Effector memory CD8-positive, alpha-beta T cell (primary cell): ENCODE measurements at regions not wholly inside any gene's neighbourhood (a gene's known extent, or its start where the extent isn't known, plus 50 kb on each side); places are given as distances from the start of the nearest gene placed in this dataset.

Experiments used
- ATAC-seq: fragments of 150-1000 bp; cut with Tn5 transposase; replicated peaks from 2 replicates; pipeline ENCODE4 v1.10.0; 2021; ENCODE audit warnings: mild to moderate bottlenecking, moderate library complexity
- DNase-seq, 3 experiments: peaks; one replicate each; pipeline ENCODE4 v3.0.0; 2021
- H3K27ac Mint-ChIP-seq, 2 donors: one replicate each; pipeline ENCODE4 v1.8.0; 2022; ENCODE audit warnings: mild to moderate bottlenecking in 2 of 2, mixed read lengths in 2 of 2, moderate library complexity in 2 of 2
- H3K27me3 Mint-ChIP-seq, 2 donors: one replicate each; pipeline ENCODE4 v1.8.0; 2022; ENCODE audit warnings: mixed read lengths in 2 of 2
- H3K36me3 Mint-ChIP-seq: one replicate; pipeline ENCODE4 v1.8.0; 2022; ENCODE audit warnings: mild to moderate bottlenecking, moderate library complexity, mixed read lengths; ENCODE audit not compliant: insufficient read depth
- H3K4me1 Mint-ChIP-seq, 2 donors: one replicate each; pipeline ENCODE4 v1.8.0; 2022; ENCODE audit warnings: low read depth in 2 of 2, mixed read lengths in 2 of 2
- H3K4me3 Mint-ChIP-seq, 2 donors: one replicate each; pipeline ENCODE4 v1.8.0; 2022; ENCODE audit warnings: mild to moderate bottlenecking in 2 of 2, mixed read lengths in 2 of 2, moderate library complexity in 2 of 2
- H3K9me3 Mint-ChIP-seq, 2 donors: one replicate each; pipeline ENCODE4 v1.8.0; 2022; ENCODE audit warnings: mixed read lengths in 2 of 2

- H3K4me3 Mint-ChIP-seq, result no peak overlapping the region
- H3K4me1 Mint-ChIP-seq, result no peaks in the 10 kb centered on the region
- no peak for ATAC-seq
- peaks cover 43 to 68% of the 10 kb centered on the region in 2 donors for H3K27me3 Mint-ChIP-seq
- no peaks in the 10 kb centered on the region for H3K9me3 Mint-ChIP-seq
- DNase-seq, result no peak
- peaks cover 2% of the 10 kb centered on the region for H3K36me3 Mint-ChIP-seq
- H3K27ac Mint-ChIP-seq, result no peak overlapping the region
Observed at GRCh38 chr11:119993722-119994121, 144.2 kb downstream of the TRIM29 start.

GRCh38 chr11:119992171-119993051 is 145.5 kb downstream of the TRIM29 start:
- no peak for ATAC-seq
- no peak overlapping the region for H3K27ac Mint-ChIP-seq
- peaks cover 50 to 81% of the 10 kb centered on the region in 2 donors for H3K27me3 Mint-ChIP-seq
- no peaks in the 10 kb centered on the region for H3K4me1 Mint-ChIP-seq
- peaks cover 1% of the 10 kb centered on the region for H3K36me3 Mint-ChIP-seq
- H3K9me3 Mint-ChIP-seq, result no peaks in the 10 kb centered on the region
- no peak overlapping the region for H3K4me3 Mint-ChIP-seq
- DNase-seq, result no peak

DNA sequence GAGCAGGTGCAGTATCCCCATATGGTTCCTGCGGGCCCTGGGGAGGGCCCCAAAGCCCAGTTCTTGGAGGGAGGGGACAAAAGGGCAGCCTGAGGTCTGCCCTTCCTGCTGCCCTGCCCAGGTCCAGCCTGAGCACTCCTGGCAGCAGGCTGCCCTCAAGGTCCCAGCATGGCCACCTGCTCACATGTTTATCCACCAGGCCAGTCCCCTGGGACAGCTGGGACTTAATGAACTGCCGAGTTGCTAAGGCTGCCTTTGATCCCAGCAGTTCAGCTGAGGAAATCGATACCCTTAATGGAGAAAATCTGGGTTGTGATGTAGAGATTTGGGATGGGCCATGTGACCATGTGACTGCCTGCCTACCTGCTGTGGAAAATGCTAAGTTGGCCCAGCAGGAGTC is 146.2 kb downstream of the TRIM29 start:
- Mint-ChIP-seq H3K4me3 (no peak overlapping the region), H3K27ac (no peak overlapping the region), H3K4me1 (no peaks in the 10 kb centered on the region), H3K27me3 (peaks cover 55 to 84% of the 10 kb centered on the region in 2 donors), H3K9me3 (no peaks in the 10 kb centered on the region), H3K36me3 (no peaks in the 10 kb centered on the region)
- no peak for ATAC-seq
- no peak for DNase-seq

DNA sequence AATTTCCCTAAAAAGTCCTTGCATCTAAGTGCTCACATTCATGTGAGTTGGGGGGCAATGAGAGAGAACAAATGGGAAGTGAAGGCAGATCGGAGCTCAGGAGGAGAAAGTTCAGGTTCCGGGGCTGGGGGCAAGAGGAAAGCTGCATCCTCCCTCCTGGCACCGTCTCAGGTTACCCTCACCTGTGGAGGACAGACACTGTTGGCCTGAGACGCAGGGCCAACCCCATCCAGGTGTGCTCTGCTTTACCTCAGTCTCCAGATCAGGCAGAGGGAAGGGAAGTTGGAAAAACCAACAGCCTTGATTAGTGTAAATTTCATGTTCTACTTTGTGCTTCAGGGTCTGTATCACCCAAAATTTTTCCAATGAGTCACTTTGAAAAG is 146.9 kb downstream of the TRIM29 start:
- Mint-ChIP-seq H3K36me3 (no peaks in the 10 kb centered on the region), H3K27me3 (peaks cover 55 to 90% of the 10 kb centered on the region in 2 donors), H3K4me1 (no peaks in the 10 kb centered on the region)

DNA sequence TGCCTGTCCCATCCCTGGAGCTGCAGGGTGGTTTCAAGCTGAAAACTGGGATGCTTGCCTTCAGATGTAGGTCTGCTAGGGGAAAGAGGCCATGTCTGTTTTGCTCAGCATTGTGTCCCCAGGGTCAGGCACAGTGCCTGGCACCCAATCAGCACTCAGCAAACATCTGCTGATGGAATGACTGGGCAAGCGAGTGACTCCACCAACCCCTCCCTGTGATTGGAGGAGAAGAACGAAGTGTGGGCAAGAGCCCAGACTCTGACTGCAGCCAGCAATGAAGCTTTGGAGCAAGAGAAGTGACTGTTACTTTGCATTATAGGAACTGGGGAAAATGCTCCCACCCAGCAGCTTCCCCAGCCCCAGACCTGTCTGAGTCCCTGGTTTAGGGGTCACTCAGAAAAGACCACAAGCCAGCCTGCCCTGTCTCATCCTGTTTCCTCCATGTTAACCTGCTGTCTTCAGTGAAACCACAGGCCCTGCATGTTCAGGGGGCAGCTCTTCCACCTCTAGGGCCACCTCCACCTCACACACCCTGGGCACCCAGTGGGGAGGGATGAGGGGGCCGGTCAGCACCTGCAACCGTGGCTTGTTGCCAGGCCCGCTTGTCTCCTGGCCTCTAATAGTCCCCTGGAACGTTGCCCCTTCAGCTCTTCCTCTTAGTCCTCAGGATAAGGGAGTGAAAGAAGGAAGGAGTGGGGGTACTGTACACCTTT is 147.4 kb downstream of the TRIM29 start:
- Mint-ChIP-seq H3K4me1 (no peaks in the 10 kb centered on the region), H3K9me3 (no peaks in the 10 kb centered on the region), H3K27ac (no peak overlapping the region), H3K36me3 (no peaks in the 10 kb centered on the region), H3K4me3 (no peak overlapping the region), H3K27me3 (peaks cover 57 to 92% of the 10 kb centered on the region in 2 donors)
- DNase-seq (no peak), ATAC-seq (no peak)

More for the DNA sequence above, 146.9 kb downstream of the TRIM29 start:
- Mint-ChIP-seq H3K4me3 (no peak overlapping the region), H3K9me3 (no peaks in the 10 kb centered on the region), H3K27ac (no peak overlapping the region)
- DNase-seq (no peak), ATAC-seq (no peak)

DNA sequence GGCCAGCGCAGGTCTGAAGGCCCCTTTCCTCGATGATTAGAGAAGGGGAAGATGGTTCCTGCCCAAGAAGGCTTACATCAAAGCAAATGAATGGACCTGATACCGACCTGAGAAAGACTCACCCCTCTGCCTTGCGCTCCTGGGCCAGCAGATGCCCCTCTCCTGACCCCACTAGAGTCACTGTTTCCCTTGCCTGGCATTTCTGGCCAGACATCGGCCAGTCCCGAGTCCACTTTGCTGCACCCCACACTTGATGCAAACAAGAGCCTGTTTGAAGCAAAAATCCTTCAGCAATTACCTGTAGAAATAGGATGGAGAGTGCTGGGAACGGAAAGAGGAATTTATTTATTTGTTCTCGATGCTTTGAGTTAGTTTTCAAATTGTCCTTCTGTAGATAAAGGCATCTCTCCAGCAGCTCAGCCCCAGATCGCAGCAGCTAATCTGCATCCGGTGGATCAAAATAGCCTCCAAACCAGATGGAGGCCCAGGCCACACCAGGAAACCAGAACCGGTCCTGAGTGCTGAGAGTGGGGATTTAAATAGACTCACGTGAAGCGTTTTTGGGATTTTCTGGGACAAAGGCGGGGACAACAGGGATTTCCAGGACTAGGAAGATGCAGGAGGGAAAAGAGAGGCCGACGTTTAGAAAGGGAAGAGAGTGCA is 148.6 kb downstream of the TRIM29 start:
- H3K36me3 Mint-ChIP-seq, result no peaks in the 10 kb centered on the region
- H3K4me3 Mint-ChIP-seq, result no peak overlapping the region
- DNase-seq, result no peak
- no peak overlapping the region for H3K27ac Mint-ChIP-seq
- no peaks in the 10 kb centered on the region for H3K9me3 Mint-ChIP-seq
- H3K4me1 Mint-ChIP-seq, result no peaks in the 10 kb centered on the region
- no peak for ATAC-seq
- peaks cover 60 to 94% of the 10 kb centered on the region in 2 donors for H3K27me3 Mint-ChIP-seq

- H3K4me3 Mint-ChIP-seq, result no peak overlapping the region
Observed at GRCh38 chr11:119985551-119985950, 152.4 kb downstream of the TRIM29 start.

GRCh38 chr11:119983816-119984215 is 154.1 kb downstream of the TRIM29 start:
- no peak for ATAC-seq
- no peak overlapping the region for H3K4me3 Mint-ChIP-seq
- no peaks in the 10 kb centered on the region for H3K36me3 Mint-ChIP-seq
- DNase-seq, result no peak
- H3K4me1 Mint-ChIP-seq, result no peaks in the 10 kb centered on the region
- H3K9me3 Mint-ChIP-seq, result no peaks in the 10 kb centered on the region
- H3K27ac Mint-ChIP-seq, result no peak overlapping the region
- H3K27me3 Mint-ChIP-seq, result peaks cover 54 to 82% of the 10 kb centered on the region in 2 donors

More at GRCh38 chr11:119985551-119985950, 152.4 kb downstream of the TRIM29 start:
- Mint-ChIP-seq H3K4me1 (no peaks in the 10 kb centered on the region), H3K27me3 (peaks cover 60 to 84% of the 10 kb centered on the region in 2 donors), H3K9me3 (no peaks in the 10 kb centered on the region), H3K27ac (no peak overlapping the region), H3K36me3 (no peaks in the 10 kb centered on the region)
- DNase-seq (no peak), ATAC-seq (no peak)

DNA sequence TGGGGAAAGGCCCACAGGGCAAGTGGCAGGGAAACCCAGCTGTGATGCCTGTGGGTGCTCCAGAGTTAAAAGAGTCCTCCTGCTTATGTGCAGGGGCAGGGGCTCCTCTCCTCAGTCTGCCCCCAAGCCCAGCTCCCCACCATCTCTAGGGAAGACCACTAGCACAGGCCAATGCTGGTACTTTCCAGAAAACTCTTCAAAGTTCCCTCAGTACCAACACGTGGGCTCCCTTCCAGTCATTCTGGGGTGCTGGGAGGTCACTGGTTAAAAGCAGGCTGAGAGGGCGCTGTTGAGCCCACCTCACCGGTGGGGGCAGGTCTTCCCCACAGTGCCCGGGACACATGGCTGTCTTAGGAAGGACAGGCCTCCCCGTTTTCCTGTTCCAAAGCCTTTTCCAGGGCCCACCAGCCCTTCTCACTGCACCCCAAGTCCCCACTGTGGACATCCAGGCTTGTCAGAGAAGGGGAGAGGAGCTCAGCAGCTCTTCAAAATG is 154.6 kb downstream of the TRIM29 start:
- Mint-ChIP-seq H3K4me3 (no peak overlapping the region), H3K9me3 (no peaks in the 10 kb centered on the region), H3K36me3 (no peaks in the 10 kb centered on the region), H3K27me3 (peaks cover 51 to 82% of the 10 kb centered on the region in 2 donors), H3K27ac (no peak overlapping the region), H3K4me1 (no peaks in the 10 kb centered on the region)
- no peak for DNase-seq
- no peak for ATAC-seq

GRCh38 chr11:119982517-119983239 is 155.2 kb downstream of the TRIM29 start:
- peaks cover 48 to 82% of the 10 kb centered on the region in 2 donors for H3K27me3 Mint-ChIP-seq

GRCh38 chr11:119980431-119980830 is 157.5 kb downstream of the TRIM29 start:
- ATAC-seq (no peak), DNase-seq (no peak)
- no peak overlapping the region for H3K27ac Mint-ChIP-seq
- peaks cover 0 to 2% of the 10 kb centered on the region in 2 donors for H3K9me3 Mint-ChIP-seq
- no peaks in the 10 kb centered on the region for H3K4me1 Mint-ChIP-seq
- H3K27me3 Mint-ChIP-seq, result peaks cover 47 to 76% of the 10 kb centered on the region in 2 donors
- H3K36me3 Mint-ChIP-seq, result no peaks in the 10 kb centered on the region
- H3K4me3 Mint-ChIP-seq, result no peak overlapping the region

More at GRCh38 chr11:119982517-119983239, 155.2 kb downstream of the TRIM29 start:
- ATAC-seq, result no peak
- H3K27ac Mint-ChIP-seq, result no peak overlapping the region
- no peaks in the 10 kb centered on the region for H3K36me3 Mint-ChIP-seq
- H3K9me3 Mint-ChIP-seq, result no peaks in the 10 kb centered on the region
- no peaks in the 10 kb centered on the region for H3K4me1 Mint-ChIP-seq
- H3K4me3 Mint-ChIP-seq, result no peak overlapping the region
- DNase-seq, result no peak

GRCh38 chr11:119979701-119980100 is 158.2 kb downstream of the TRIM29 start:
- ATAC-seq (no peak), DNase-seq (no peak)
- Mint-ChIP-seq H3K27ac (no peak overlapping the region), H3K4me3 (no peak overlapping the region), H3K36me3 (no peaks in the 10 kb centered on the region), H3K27me3 (peaks cover 40 to 70% of the 10 kb centered on the region in 2 donors), H3K9me3 (peaks cover 0 to 2% of the 10 kb centered on the region in 2 donors), H3K4me1 (no peaks in the 10 kb centered on the region)

- Mint-ChIP-seq H3K4me3 (no peak overlapping the region), H3K9me3 (peaks cover 0 to 2% of the 10 kb centered on the region in 2 donors), H3K27me3 (peaks cover 30 to 66% of the 10 kb centered on the region in 2 donors)
Observed at GRCh38 chr11:119978696-119979095, 159.2 kb downstream of the TRIM29 start.

More at GRCh38 chr11:119978696-119979095, 159.2 kb downstream of the TRIM29 start:
- no peaks in the 10 kb centered on the region for H3K4me1 Mint-ChIP-seq
- H3K36me3 Mint-ChIP-seq, result no peaks in the 10 kb centered on the region
- H3K27ac Mint-ChIP-seq, result no peak overlapping the region
- ATAC-seq (no peak), DNase-seq (no peak)
